Omental fat pad (tissue), 3 donors: ENCODE measurements at regions not wholly inside any gene's neighbourhood (a gene's known extent, or its start where the extent isn't known, plus 50 kb on each side); places are given as distances from the start of the nearest gene placed in this dataset.

Source experiments
- ATAC-seq: fragments of 150-250 bp; one replicate; pipeline ENCODE4 v1.9.1; 2016; ENCODE audit warnings: mild to moderate bottlenecking, moderate library complexity; ENCODE audit not compliant: low FRiP score
- DNase-seq: peaks from one replicate; pipeline ENCODE4 v3.0.0-alpha.2; 2019; ENCODE audit warnings: low spot score
- CTCF ChIP-seq, 3 donors: fragments of 450-650 bp; IDR thresholded peaks; one replicate each; pipeline ENCODE4 v1.5.1; 2016 to 2017; ENCODE audit warnings: antibody characterized with exemption in 3 of 3, mild to moderate bottlenecking in 3 of 3, moderate library complexity in 2 of 3

GRCh38 chr1:105779727-105780126 is 1276.7 kb upstream of the PRMT6 start:
- no peak for ATAC-seq
- no peak for TF ChIP-seq CTCF (IDR thresholded peaks at IDR 0.05)
- no peak for DNase-seq

- no peak for DNase-seq
- no peak for ATAC-seq
- TF ChIP-seq CTCF (IDR thresholded peaks at IDR 0.05), result no peak
Measured at GRCh38 chr1:105785021-105785420, 1271.5 kb upstream of the PRMT6 start.

GRCh38 chr1:105793536-105794146 is 1262.8 kb upstream of the PRMT6 start:
- no peak for ATAC-seq
- no peak for DNase-seq

GRCh38 chr1:105795741-105796140 is 1260.7 kb upstream of the PRMT6 start:
- ATAC-seq, result no peak
- TF ChIP-seq CTCF (IDR thresholded peaks at IDR 0.05), result no peak
- no peak for DNase-seq

More at GRCh38 chr1:105793536-105794146, 1262.8 kb upstream of the PRMT6 start:
- TF ChIP-seq CTCF (IDR thresholded peaks at IDR 0.05), result no peak

GRCh38 chr1:105830571-105831146 is 1225.8 kb upstream of the PRMT6 start:
- DNase-seq (no peak), ATAC-seq (no peak)
- no peak for TF ChIP-seq CTCF (IDR thresholded peaks at IDR 0.05)

GRCh38 chr1:105838071-105838470 is 1218.4 kb upstream of the PRMT6 start:
- TF ChIP-seq CTCF (IDR thresholded peaks at IDR 0.05), result no peak
- no peak for ATAC-seq

GRCh38 chr1:105865546-105865945 is 1190.9 kb upstream of the PRMT6 start:
- no peak for DNase-seq
- TF ChIP-seq CTCF (IDR thresholded peaks at IDR 0.05), result no peak
- no peak for ATAC-seq

More at GRCh38 chr1:105838071-105838470, 1218.4 kb upstream of the PRMT6 start:
- no peak for DNase-seq
